Ascending aorta (tissue), 2 donors: ENCODE measurements at regions not wholly inside any gene's neighbourhood (a gene's known extent, or its start where the extent isn't known, plus 50 kb on each side); places are given as distances from the start of the nearest gene placed in this dataset.
A peak's percentile ranks its signal among the peaks of the same experiment; 100 is the strongest.

Experiments
- DNase-seq, 2 donors: peaks; one replicate each; pipeline ENCODE4 v3.0.0-alpha.2; 2019; ENCODE audit warnings: low spot score in 2 of 2
- H3K27ac ChIP-seq, 2 donors: fragments of 200-600 bp; sonication (generic); one replicate each; pipeline ENCODE4 v1.5.1; 2016 to 2017; ENCODE audit warnings: mild to moderate bottlenecking in 1 of 2
- H3K27me3 ChIP-seq: fragments of 200-600 bp; sonication (generic); one replicate; pipeline ENCODE4 v1.5.1; 2017
- H3K36me3 ChIP-seq, 2 donors: fragments of 200-600 bp; sonication (generic); one replicate each; pipeline ENCODE4 v1.5.1; 2016
- H3K4me1 ChIP-seq, 2 donors: fragments of 200-600 bp; sonication (generic); one replicate each; pipeline ENCODE4 v1.5.1; 2016 to 2017; ENCODE audit warnings: mild to moderate bottlenecking in 1 of 2
- H3K4me3 ChIP-seq, 2 donors: fragments of 200-600 bp; sonication (generic); one replicate each; pipeline ENCODE4 v1.5.1; 2016 to 2017; ENCODE audit warnings: mild to moderate bottlenecking in 1 of 2
- H3K9me3 ChIP-seq, 2 donors: fragments of 200-600 bp; sonication (generic); one replicate each; pipeline ENCODE4 v1.5.1; 2016
- CTCF ChIP-seq, 3 experiments: fragments of 200-600 bp in 2 of 3; fragments of 450-650 bp in 1 of 3; sonication (generic) in 2 of 3; IDR thresholded peaks; one replicate each; pipeline ENCODE4 v1.5.1; 2016 to 2019; ENCODE audit warnings: antibody characterized with exemption in 3 of 3, mild to moderate bottlenecking in 1 of 3, moderate library complexity in 1 of 3
- intact Hi-C: fragments of 100-400 bp; cut with DNase I; formaldehyde crosslinking; loops from one replicate; pipeline ENCODE4 v1.15.1; 2023

GRCh38 chr4:128658214-128658631 is 151.3 kb upstream of the JADE1 start:
- Histone ChIP-seq H3K4me1 (peaks cover 3 to 39% of the 10 kb centered on the region in 2 donors), H3K36me3 (no peaks in the 10 kb centered on the region), H3K9me3 (peaks cover 0 to 7% of the 10 kb centered on the region in 2 donors), H3K27ac (peak overlapping the region; percentile 81 to 86), H3K4me3 (no peak overlapping the region), H3K27me3 (no peaks in the 10 kb centered on the region)
- no peak for DNase-seq
- no peak for TF ChIP-seq CTCF (IDR thresholded peaks at IDR 0.05)
- intact Hi-C loops = loop anchor here (2.0 to 5.0 kb wide), 2 partner anchors 131 to 153 kb away; no protein-coding TSS in a partner anchor

GRCh38 chr4:128657638-128658037 is 151.9 kb upstream of the JADE1 start:
- Histone ChIP-seq H3K9me3 (peaks cover 0 to 7% of the 10 kb centered on the region in 2 donors), H3K27me3 (no peaks in the 10 kb centered on the region), H3K27ac (peak overlapping the region; percentile 81 to 86), H3K4me1 (peaks cover 3 to 39% of the 10 kb centered on the region in 2 donors), H3K4me3 (no peak overlapping the region), H3K36me3 (no peaks in the 10 kb centered on the region)
- no peak for DNase-seq
- intact Hi-C loops = loop anchor here (2.0 to 5.0 kb wide), 2 partner anchors 130 to 153 kb away; no protein-coding TSS in a partner anchor
- TF ChIP-seq CTCF (IDR thresholded peaks at IDR 0.05) = no peak

GRCh38 chr4:128654465-128654864 is 155.0 kb upstream of the JADE1 start:
- Histone ChIP-seq H3K4me1 (peaks cover 0 to 24% of the 10 kb centered on the region in 2 donors), H3K9me3 (peaks cover 0 to 7% of the 10 kb centered on the region in 2 donors), H3K27me3 (no peaks in the 10 kb centered on the region), H3K27ac (no peak overlapping the region), H3K36me3 (no peaks in the 10 kb centered on the region), H3K4me3 (no peak overlapping the region)
- TF ChIP-seq CTCF (IDR thresholded peaks at IDR 0.05) = no peak
- intact Hi-C loops = no loop called here
- no peak for DNase-seq

- H3K9me3 ChIP-seq = peaks cover 0 to 7% of the 10 kb centered on the region in 2 donors
- no peaks in the 10 kb centered on the region for H3K27me3 ChIP-seq
- H3K4me3 ChIP-seq = no peak overlapping the region
- no peak for TF ChIP-seq CTCF (IDR thresholded peaks at IDR 0.05)
- no peaks in the 10 kb centered on the region for H3K36me3 ChIP-seq
- DNase-seq = no peak
- no peak overlapping the region for H3K27ac ChIP-seq
- peaks cover 0 to 22% of the 10 kb centered on the region in 2 donors for H3K4me1 ChIP-seq
- intact Hi-C loops = no loop called here
Measured at GRCh38 chr4:128653527-128654444, 155.7 kb upstream of the JADE1 start.

- H3K36me3 ChIP-seq = no peaks in the 10 kb centered on the region
- H3K4me3 ChIP-seq = no peak overlapping the region
- intact Hi-C loops = no loop called here
- H3K4me1 ChIP-seq = peaks cover 0 to 6% of the 10 kb centered on the region in 2 donors
- no peak for TF ChIP-seq CTCF (IDR thresholded peaks at IDR 0.05)
- peak overlapping the region in 1 of 2 donors; percentile 45 for H3K27ac ChIP-seq
- H3K27me3 ChIP-seq = no peaks in the 10 kb centered on the region
- no peak for DNase-seq
- H3K9me3 ChIP-seq = peaks cover 0 to 3% of the 10 kb centered on the region in 2 donors
Measured at GRCh38 chr4:128649575-128650205, 159.8 kb upstream of the JADE1 start.
